ENCODE measurements at regions not wholly inside any gene's neighbourhood (a gene's known extent, or its start where the extent isn't known, plus 50 kb on each side); places are given as distances from the start of the nearest gene placed in this dataset.

GRCh38 chr16:5367951-5368350 is 270.4 kb upstream of the EEF2KMT start:
- TF ChIP-seq CTCF (IDR thresholded peaks at IDR 0.05) (no peak), POLR2A (IDR thresholded peaks at IDR 0.05) (no peak)

Data from breast epithelium (tissue), 3 donors.